ENCODE measurements at regions not wholly inside any gene's neighbourhood (a gene's known extent, or its start where the extent isn't known, plus 50 kb on each side); places are given as distances from the start of the nearest gene placed in this dataset.

DNA sequence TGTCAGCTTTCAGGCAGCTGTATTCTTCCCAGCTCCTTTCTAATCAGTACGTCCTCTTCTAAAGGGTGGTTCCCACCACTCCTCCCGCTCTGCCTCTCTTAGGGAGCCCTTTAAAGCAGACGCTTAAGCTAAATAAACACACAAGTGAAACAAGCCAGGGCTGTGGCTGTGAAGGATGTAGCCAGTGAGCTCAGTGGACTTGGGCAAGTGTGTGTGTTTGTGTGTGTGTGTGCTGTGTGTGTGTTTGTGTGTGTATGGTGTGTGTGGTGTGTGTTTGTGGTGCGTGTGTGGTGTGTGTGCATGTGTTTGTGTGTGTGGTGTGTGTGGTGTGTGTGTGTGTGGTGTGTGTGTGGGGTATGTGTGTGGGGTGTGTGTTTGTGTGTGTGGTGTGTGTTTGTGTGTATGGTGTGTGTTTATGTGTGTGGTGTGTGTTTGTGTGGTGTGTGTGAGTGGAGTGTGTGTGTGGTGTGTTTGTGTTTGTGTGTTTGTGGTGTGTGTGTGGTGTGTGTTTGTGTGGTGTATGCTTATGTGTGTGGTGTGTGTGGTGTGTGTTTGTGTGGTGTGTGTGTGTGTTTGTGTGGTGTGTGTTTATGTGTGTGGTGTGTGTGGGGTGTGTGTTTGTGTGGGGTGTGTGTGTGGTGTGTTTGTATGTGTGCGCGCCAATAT is 283.3 kb downstream of the PTTG2 start (continued):
- TF ChIP-seq EHMT2 (IDR thresholded peaks at IDR 0.05) (peak; percentile 54; the same call in 1 of the 2 replicates), GTF2E2 (tag; IDR thresholded peaks at IDR 0.05) (no peak), ZNF717 (CRISPR knock-in tag; IDR thresholded peaks at IDR 0.05) (no peak), TAF1 (IDR thresholded peaks at IDR 0.05; ENCODE audit: control insufficient read depth, extremely low read depth, insufficient read depth, low read length, severe bottlenecking) (no peak), ZNF217 (CRISPR knock-in tag; IDR thresholded peaks at IDR 0.05) (no peak), FOXJ3 (CRISPR knock-in tag; IDR thresholded peaks at IDR 0.05) (no peak), FOXA1 (IDR thresholded peaks at IDR 0.05; ENCODE audit: borderline replicate concordance) (no peak), ZNF668 (CRISPR knock-in tag; IDR thresholded peaks at IDR 0.05) (no peak), ZNF696 (CRISPR knock-in tag; conservative IDR thresholded peaks at IDR 0.05) (no peak), ZNF143 (CRISPR knock-in tag; IDR thresholded peaks at IDR 0.05) (no peak), ZNF75A (CRISPR knock-in tag; IDR thresholded peaks at IDR 0.05) (no peak), MAFG (tag; conservative IDR thresholded peaks at IDR 0.05) (no peak), ELF4 (CRISPR knock-in tag; IDR thresholded peaks at IDR 0.05) (peak; percentile 94), SNRNP70 (optimal IDR thresholded peaks at IDR 0.05; ENCODE audit: low read depth, low read length) (no peak), RBM14 (IDR thresholded peaks at IDR 0.05; ENCODE audit: borderline replicate concordance, insufficient read depth, low read depth, low read length) (no peak), SRF (CRISPR knock-in tag; IDR thresholded peaks at IDR 0.05) (no peak)
- TF ChIP-seq, protein P1, sequence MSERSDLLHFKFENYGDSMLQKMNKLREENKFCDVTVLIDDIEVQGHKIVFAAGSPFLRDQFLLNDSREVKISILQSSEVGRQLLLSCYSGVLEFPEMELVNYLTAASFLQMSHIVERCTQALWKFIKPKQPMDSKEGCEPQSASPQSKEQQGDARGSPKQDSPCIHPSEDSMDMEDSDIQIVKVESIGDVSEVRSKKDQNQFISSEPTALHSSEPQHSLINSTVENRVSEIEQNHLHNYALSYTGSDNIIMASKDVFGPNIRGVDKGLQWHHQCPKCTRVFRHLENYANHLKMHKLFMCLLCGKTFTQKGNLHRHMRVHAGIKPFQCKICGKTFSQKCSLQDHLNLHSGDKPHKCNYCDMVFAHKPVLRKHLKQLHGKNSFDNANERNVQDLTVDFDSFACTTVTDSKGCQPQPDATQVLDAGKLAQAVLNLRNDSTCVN (CRISPR knock-in tag; IDR thresholded peaks at IDR 0.05) = peak; percentile 99
- TF ChIP-seq, protein P2, sequence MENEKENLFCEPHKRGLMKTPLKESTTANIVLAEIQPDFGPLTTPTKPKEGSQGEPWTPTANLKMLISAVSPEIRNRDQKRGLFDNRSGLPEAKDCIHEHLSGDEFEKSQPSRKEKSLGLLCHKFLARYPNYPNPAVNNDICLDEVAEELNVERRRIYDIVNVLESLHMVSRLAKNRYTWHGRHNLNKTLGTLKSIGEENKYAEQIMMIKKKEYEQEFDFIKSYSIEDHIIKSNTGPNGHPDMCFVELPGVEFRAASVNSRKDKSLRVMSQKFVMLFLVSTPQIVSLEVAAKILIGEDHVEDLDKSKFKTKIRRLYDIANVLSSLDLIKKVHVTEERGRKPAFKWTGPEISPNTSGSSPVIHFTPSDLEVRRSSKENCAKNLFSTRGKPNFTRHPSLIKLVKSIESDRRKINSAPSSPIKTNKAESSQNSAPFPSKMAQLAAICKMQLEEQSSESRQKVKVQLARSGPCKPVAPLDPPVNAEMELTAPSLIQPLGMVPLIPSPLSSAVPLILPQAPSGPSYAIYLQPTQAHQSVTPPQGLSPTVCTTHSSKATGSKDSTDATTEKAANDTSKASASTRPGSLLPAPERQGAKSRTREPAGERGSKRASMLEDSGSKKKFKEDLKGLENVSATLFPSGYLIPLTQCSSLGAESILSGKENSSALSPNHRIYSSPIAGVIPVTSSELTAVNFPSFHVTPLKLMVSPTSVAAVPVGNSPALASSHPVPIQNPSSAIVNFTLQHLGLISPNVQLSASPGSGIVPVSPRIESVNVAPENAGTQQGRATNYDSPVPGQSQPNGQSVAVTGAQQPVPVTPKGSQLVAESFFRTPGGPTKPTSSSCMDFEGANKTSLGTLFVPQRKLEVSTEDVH (IDR thresholded peaks at IDR 0.05; ENCODE audit: low read depth, partially characterized antibody) = no peak
- TF ChIP-seq, protein P3, sequence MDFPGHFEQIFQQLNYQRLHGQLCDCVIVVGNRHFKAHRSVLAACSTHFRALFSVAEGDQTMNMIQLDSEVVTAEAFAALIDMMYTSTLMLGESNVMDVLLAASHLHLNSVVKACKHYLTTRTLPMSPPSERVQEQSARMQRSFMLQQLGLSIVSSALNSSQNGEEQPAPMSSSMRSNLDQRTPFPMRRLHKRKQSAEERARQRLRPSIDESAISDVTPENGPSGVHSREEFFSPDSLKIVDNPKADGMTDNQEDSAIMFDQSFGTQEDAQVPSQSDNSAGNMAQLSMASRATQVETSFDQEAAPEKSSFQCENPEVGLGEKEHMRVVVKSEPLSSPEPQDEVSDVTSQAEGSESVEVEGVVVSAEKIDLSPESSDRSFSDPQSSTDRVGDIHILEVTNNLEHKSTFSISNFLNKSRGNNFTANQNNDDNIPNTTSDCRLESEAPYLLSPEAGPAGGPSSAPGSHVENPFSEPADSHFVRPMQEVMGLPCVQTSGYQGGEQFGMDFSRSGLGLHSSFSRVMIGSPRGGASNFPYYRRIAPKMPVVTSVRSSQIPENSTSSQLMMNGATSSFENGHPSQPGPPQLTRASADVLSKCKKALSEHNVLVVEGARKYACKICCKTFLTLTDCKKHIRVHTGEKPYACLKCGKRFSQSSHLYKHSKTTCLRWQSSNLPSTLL (IDR thresholded peaks at IDR 0.05) = peak; percentile 59; the same call in 1 of the 2 replicates
- TF ChIP-seq, protein P4, sequence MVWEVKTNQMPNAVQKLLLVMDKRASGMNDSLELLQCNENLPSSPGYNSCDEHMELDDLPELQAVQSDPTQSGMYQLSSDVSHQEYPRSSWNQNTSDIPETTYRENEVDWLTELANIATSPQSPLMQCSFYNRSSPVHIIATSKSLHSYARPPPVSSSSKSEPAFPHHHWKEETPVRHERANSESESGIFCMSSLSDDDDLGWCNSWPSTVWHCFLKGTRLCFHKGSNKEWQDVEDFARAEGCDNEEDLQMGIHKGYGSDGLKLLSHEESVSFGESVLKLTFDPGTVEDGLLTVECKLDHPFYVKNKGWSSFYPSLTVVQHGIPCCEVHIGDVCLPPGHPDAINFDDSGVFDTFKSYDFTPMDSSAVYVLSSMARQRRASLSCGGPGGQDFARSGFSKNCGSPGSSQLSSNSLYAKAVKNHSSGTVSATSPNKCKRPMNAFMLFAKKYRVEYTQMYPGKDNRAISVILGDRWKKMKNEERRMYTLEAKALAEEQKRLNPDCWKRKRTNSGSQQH (CRISPR knock-in tag; IDR thresholded peaks at IDR 0.05) = peak; percentile 98
- TF ChIP-seq, protein P5, sequence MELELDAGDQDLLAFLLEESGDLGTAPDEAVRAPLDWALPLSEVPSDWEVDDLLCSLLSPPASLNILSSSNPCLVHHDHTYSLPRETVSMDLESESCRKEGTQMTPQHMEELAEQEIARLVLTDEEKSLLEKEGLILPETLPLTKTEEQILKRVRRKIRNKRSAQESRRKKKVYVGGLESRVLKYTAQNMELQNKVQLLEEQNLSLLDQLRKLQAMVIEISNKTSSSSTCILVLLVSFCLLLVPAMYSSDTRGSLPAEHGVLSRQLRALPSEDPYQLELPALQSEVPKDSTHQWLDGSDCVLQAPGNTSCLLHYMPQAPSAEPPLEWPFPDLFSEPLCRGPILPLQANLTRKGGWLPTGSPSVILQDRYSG (tag; conservative IDR thresholded peaks at IDR 0.05; ENCODE audit: low read depth) = no peak

Data from K562 (cell line).